Hindlimb muscle (tissue), 1 donor: ENCODE measurements at regions not wholly inside any gene's neighbourhood (a gene's known extent, or its start where the extent isn't known, plus 50 kb on each side); places are given as distances from the start of the nearest gene placed in this dataset.

ENCODE experiments used
- DNase-seq: peaks from one replicate; pipeline ENCODE4 v3.0.0-alpha.2; 2013

DNA sequence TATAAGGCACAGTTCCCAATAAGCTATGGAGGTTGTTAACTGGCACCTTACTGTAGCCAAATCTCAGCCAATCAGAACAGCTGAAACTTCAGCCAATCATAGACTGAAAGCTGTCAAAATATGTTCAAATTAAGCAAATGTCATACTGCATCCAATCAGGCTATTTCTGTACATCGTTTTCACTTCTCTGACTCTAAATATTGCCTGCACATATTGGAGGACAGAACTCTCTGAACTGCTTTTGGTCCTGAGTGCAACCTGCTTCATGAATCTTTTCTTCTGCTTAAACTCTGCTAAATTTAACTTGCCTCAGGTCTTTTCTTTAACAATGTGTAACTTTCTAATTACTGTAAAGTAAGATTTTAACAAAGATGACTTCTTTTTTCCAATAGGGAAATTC lies 1198.9 kb upstream of the PCDH7 start:
- DNase-seq = no peak

DNA sequence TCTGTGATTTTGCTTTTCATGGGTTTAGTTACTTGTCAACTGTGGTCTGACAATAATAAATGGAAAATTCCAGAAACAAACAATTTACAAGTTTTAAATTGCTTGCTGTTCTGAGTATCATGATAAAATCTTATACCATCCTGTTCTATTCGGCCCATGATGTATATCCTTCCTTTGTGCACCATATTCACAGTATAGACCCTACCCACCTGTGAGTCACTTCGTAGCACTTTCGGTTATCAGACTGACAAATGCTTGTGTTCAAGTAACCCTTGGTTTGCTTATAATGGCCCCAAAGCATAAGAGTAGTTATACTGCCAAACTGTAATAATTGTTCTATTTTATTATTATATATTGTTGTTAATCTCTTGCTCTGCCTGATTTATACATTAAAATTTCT lies 1183.4 kb upstream of the PCDH7 start:
- DNase-seq = no peak

DNA sequence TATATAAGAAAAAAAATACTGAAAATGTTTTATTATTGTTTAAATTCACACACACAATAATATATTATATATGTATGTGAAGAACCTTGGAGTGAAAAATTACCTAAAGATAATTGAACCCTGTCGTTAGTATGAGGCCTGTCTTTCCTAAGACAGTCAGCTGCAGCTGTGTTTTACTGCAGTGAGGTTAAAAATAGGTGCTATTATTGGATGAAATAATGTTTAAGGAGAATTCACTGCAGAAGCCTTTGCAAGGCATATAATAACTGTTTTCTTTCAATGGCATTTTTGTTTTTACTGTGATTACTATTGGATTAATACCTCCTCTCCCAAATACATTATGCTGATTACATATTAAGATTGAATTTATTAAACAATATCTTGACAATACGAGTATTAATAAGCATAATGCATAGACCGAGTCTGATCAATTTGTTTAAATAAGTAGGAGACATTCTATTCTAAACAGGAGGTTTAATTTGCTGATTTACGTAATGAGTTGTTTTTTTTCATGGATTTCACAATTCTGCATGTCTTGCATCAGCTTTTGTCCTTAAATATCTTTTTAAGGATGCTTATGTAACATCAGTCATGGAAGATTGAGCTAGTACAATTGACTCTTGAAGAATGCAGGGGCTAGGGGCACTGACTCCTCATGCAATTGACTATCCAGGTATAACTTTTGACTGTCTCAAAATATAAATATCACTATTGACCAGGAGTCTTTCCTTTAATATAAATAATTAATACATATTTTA lies 1181.1 kb upstream of the PCDH7 start:
- DNase-seq = no peak

DNA sequence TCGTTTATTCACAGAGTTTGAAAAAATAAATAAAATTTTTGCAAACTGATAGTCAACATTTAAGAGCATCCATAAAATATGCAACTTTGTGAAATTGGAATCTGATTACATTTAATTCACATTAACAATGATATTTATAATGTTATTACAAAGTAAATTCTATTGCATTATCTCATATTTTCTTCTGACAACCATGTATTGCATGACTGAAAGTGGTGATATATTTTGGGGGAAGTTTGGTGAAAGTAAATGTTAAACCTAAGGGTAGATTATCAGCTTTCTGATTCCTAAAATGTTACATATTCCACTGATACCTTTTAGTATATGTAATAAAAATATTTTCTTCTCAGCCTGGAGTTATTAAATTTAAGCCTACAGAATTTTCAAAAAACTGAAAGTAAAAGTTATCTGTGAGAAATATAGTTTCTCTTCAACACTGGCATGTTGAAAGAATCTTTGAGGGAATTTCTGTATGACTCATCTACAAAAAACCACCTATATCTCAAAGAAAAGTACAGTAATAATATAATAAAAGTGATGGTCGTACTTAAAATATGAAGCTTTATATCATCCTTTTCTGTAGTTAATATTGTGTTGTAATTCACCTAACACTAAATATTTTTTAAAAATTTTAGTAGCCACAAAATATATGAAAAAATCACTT lies 1179.6 kb upstream of the PCDH7 start:
- DNase-seq = no peak

GRCh38 chr4:29541757-29542156 lies 1178.4 kb upstream of the PCDH7 start:
- DNase-seq = no peak

DNA sequence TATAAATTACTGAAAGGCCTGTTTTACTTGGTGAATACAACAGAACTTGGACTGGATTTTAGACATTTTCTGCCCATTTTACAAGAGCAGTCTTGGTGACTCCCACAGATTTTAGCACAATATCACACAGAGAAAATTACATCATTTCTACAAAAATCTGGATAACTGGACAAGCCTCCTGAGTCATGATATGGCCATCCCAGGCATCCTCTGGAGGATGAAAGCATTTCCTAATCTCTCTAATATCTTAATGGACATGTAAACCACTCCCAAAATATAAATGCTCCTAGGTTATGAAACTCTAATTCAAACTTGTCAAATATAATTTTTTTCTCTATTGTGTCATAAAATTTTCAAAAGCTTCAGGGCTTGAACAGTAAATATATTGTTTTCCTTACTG lies 1170.8 kb upstream of the PCDH7 start:
- DNase-seq = no peak

GRCh38 chr4:29551821-29552220 lies 1168.3 kb upstream of the PCDH7 start:
- no peak for DNase-seq

DNA sequence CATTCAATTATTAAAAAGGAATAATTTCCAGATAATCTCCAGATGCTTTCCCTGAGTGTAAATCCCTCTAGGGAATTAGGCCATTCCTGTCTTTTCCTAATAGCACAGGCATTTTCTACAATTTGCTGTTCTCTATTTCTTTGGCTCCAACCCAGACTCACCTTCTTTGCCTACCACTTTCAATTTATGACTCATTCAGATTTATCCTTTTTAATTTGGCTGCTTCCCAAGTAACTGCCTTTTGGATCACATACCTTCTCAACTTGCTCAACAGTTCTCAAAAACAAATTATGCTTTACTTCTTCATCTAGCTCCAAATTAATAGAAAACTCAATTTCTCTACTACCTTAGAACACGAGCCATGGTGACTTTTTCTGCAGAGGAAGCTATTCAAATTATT lies 1166.3 kb upstream of the PCDH7 start:
- DNase-seq = no peak

- no peak for DNase-seq
These were observed 1161.4 kb upstream of the PCDH7 start for GRCh38 chr4:29558789-29559188.

DNA sequence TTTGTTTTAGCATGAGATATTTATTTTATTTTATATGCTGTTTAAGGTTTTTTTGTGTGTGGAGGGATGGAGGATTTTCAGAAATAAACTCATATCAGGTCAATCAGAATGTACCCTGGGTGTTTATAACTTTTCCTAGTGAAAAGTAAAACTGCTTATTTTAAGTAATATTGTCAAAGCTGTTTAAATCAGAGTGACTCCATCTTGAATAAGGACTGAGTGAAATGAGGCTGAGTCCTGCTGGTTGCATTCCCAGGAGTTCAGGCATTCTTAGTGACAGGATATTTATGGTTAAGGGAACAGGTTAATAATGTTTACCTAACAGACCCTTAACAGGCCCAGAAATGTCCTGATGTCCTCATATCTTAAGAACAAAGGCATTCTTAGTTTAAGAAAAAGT lies 1160.9 kb upstream of the PCDH7 start:
- no peak for DNase-seq

GRCh38 chr4:29560452-29560851 lies 1159.7 kb upstream of the PCDH7 start:
- DNase-seq = no peak

DNA sequence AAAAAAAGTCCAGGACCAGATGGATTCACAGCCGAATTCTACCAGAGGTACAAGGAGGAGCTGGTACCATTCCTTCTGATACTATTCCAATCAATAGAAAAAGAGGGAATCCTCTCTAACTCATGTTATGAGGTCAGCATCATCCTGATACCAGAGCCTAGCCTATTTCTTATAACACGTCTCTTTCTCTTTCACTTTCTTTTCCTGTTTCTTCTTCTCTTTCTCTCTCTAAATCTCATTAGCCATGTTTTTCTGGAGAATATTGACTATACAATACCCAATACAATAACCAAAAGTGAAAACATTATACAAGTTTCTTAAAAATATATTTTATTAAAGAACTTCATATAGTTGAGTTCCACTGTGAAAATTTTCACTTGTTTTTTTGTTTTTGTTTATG lies 1154.9 kb upstream of the PCDH7 start:
- no peak for DNase-seq

DNA sequence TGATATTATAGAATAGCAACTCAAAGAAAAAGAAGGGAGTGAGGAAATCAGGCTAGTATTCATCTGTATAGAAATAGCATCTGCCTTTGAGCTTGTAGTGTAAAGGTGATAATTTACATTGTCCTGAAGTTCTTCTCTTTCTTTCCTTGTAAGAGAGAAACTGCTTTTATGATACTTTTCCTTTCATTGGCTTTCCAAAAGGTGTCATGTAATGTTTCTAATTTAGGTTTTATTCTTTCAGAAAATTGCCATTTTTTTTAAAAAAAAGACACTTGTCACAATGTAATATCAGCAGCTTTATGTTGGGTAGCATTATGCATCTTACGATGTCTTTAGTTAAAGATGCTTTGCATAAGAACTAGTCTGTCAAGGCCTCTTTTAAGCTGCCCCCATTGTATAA lies 1153.8 kb upstream of the PCDH7 start:
- no peak for DNase-seq

DNA sequence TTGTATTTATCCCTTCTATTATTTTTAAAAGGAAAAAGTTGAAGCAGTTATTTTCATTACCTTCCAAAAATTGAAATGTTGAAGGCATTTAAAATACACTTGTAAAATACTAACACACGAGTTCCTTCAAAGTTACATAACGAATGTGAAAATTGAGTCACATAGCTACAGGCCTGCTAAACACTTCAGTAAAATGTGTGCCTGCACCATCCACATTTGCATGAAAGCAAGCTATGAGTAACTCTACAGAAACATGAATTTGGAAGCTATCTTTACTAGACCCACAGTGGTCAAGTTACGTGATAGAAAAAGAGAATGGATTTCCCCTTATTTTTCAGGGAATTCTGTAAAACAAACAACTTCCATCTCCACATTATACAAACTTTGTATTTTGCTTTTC lies 1148.8 kb upstream of the PCDH7 start:
- no peak for DNase-seq

DNA sequence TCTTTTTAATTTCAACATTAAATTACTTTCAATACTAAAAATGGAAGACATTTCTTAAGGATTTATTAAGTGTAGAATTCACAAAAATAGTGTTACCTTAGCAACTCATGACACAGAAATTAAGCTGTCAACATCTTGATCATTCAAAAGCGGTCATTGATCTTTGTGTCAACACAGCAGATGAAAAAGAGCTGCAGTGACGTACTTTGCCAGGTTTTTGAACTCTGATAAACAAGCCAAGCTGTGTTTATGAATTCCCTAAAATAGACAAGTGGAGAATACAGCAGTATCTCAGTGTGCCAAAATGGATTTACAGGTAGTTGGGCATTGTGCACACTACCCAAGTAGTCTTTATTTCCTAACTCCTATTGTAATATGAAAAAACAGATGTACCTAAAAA lies 1141.8 kb upstream of the PCDH7 start:
- DNase-seq = no peak

GRCh38 chr4:29581457-29581856 lies 1138.7 kb upstream of the PCDH7 start:
- peak; percentile 21 for DNase-seq

GRCh38 chr4:29588617-29589016 lies 1131.6 kb upstream of the PCDH7 start:
- DNase-seq = no peak

DNA sequence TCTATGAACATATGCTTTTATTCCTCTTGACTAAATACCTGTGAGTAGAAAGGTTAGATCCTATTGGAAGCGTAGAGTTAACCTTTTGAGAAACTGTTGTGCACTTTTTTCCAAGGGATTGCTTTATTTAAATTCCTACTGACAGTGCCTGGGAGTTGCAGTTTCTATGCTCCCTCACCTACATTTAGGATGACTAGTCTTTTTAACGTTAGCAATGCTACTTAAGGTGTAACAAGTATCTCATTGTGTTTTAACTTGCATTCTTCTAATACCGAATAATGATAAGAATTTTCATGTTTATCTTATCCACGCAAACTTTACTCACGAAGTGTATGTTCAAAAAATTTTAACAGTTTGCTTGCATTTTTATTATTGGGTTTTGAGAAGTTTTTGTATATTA lies 1123.9 kb upstream of the PCDH7 start:
- no peak for DNase-seq

DNA sequence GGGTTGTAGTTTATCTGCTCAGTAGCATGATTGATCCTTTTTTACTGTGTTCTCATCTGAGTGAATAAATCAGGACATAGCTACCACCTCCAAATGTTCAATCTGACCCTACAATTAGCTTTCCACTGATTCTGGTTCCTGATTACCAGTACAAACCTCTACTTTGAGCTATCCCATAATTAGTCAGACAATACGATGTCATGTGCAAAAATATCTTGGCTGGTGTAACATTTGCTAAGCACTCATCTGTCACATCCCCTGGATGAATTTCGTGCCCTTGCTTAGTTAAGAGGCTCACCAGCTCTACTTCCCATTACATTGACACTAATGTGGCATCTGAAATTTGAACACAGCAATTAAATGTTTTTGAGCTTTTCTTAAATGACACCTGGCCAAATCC lies 1101.0 kb upstream of the PCDH7 start:
- no peak for DNase-seq

DNA sequence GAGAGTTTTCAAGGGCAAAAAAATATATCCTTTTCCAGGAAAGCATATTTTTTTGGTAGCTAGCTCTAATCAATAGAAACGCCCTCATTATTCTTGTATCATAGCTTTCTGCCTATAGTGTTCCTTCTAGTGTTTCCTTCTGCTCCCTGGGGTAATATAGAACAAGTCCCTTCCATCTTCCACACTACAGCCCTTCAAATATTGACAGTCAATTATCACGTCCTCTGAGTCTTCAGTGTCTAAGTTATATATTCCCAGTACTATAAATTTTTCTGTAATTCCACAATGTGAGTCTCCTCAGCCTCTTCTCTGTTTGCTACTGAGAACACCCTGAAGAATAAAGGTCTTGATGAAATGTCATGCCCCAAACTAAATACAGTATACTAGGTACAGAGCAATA lies 1088.0 kb upstream of the PCDH7 start:
- no peak for DNase-seq

- DNase-seq = no peak
These were observed 1083.2 kb upstream of the PCDH7 start for GRCh38 chr4:29636961-29637360.

- no peak for DNase-seq
These were observed 1066.9 kb upstream of the PCDH7 start for GRCh38 chr4:29653221-29653620.

DNA sequence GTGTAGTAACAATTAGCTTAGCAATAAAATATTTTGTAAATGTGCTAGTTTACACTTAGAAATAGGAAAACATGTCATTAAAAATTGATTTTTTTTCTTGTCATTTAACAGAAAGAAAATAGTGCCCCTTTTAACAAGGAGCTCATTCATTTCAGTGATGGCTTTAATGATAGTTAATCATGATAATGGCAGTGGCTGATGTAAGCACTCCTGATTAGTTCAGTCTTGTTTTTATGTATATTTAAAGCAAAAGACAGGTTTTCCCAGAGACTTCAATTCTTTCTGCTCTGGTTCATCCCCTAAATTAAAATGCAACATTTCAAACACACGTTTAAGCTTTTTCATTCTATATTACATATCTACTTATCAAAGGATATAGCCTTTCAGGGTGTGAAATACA lies 1039.5 kb upstream of the PCDH7 start:
- DNase-seq = no peak

GRCh38 chr4:29704059-29704458 lies 1016.1 kb upstream of the PCDH7 start:
- no peak for DNase-seq

GRCh38 chr4:29708473-29708872 lies 1011.7 kb upstream of the PCDH7 start:
- no peak for DNase-seq
